ENCODE measurements at regions not wholly inside any gene's neighbourhood (a gene's known extent, or its start where the extent isn't known, plus 50 kb on each side); places are given as distances from the start of the nearest gene placed in this dataset.
A peak's percentile ranks its signal among the peaks of the same experiment; 100 is the strongest.

- no peaks in the 10 kb centered on the region for H3K36me3 Mint-ChIP-seq (ENCODE audit: insufficient read depth, unreplicated experiment)
Observed at GRCh38 chr16:22618842-22619241, 108.2 kb downstream of the NPIPB5 start.

GRCh38 chr16:22621586-22622155 is 111.0 kb downstream of the NPIPB5 start:
- intact Hi-C loops (cut with micrococcal nuclease): no loop called here
- no peak overlapping the region for H3K27ac Mint-ChIP-seq (ENCODE audit: low read depth, unreplicated experiment)
- DNase-seq (ENCODE audit: unreplicated experiment): no peak
- TF ChIP-seq CTCF (IDR thresholded peaks at IDR 0.05; ENCODE audit: unreplicated experiment): no peak
- BruUV-seq (replicated peaks): no TSS peak
- H3K4me1 Mint-ChIP-seq (ENCODE audit: insufficient read depth, unreplicated experiment): no peaks in the 10 kb centered on the region
- H3K4me3 Mint-ChIP-seq (ENCODE audit: unreplicated experiment): no peak overlapping the region
- ChIA-PET CTCF (interaction anchor here (0.7 to 1.3 kb wide), 2 partner anchors 13 to 278 kb away, joined by 3 to 4 read pairs; no protein-coding TSS in a partner anchor), POLR2A (no interaction called here)
- no peaks in the 10 kb centered on the region for H3K36me3 Mint-ChIP-seq (ENCODE audit: insufficient read depth, unreplicated experiment)
- no peaks in the 10 kb centered on the region for H3K9me3 Mint-ChIP-seq (ENCODE audit: unreplicated experiment)
- H3K27me3 Mint-ChIP-seq (ENCODE audit: insufficient read depth, unreplicated experiment): no peaks in the 10 kb centered on the region

More at GRCh38 chr16:22618842-22619241, 108.2 kb downstream of the NPIPB5 start:
- no peak for DNase-seq (ENCODE audit: unreplicated experiment)
- peaks cover 11% of the 10 kb centered on the region for H3K4me1 Mint-ChIP-seq (ENCODE audit: insufficient read depth, unreplicated experiment)
- no TSS peak for BruUV-seq (replicated peaks)
- intact Hi-C loops (cut with micrococcal nuclease): no loop called here
- ChIA-PET CTCF (interaction anchor here (0.6 kb wide), 1 partner anchor 30 kb away, joined by 3 read pairs; no protein-coding TSS in a partner anchor), POLR2A (interaction anchor here (1.4 kb wide), 1 partner anchor 20 kb away, joined by 4 read pairs; no protein-coding TSS in a partner anchor)
- H3K4me3 Mint-ChIP-seq (ENCODE audit: unreplicated experiment): no peak overlapping the region
- no peaks in the 10 kb centered on the region for H3K9me3 Mint-ChIP-seq (ENCODE audit: unreplicated experiment)
- H3K27ac Mint-ChIP-seq (ENCODE audit: low read depth, unreplicated experiment): no peak overlapping the region
- no peaks in the 10 kb centered on the region for H3K27me3 Mint-ChIP-seq (ENCODE audit: insufficient read depth, unreplicated experiment)
- no peak for TF ChIP-seq CTCF (IDR thresholded peaks at IDR 0.05; ENCODE audit: unreplicated experiment)

GRCh38 chr16:22622703-22623102 is 112.0 kb downstream of the NPIPB5 start:
- Mint-ChIP-seq H3K9me3 (ENCODE audit: unreplicated experiment) (no peaks in the 10 kb centered on the region), H3K27me3 (ENCODE audit: insufficient read depth, unreplicated experiment) (no peaks in the 10 kb centered on the region), H3K4me3 (ENCODE audit: unreplicated experiment) (no peak overlapping the region), H3K27ac (ENCODE audit: low read depth, unreplicated experiment) (no peak overlapping the region), H3K4me1 (ENCODE audit: insufficient read depth, unreplicated experiment) (no peaks in the 10 kb centered on the region), H3K36me3 (ENCODE audit: insufficient read depth, unreplicated experiment) (no peaks in the 10 kb centered on the region)
- intact Hi-C loops (cut with micrococcal nuclease): no loop called here
- TF ChIP-seq CTCF (IDR thresholded peaks at IDR 0.05; ENCODE audit: unreplicated experiment): no peak
- BruUV-seq (replicated peaks): no TSS peak
- POLR2A ChIA-PET: interaction anchor here (0.6 kb wide), 1 partner anchor 311 kb away, joined by 3 read pairs; no protein-coding TSS in a partner anchor
- CTCF ChIA-PET: no interaction called here
- no peak for DNase-seq (ENCODE audit: unreplicated experiment)

GRCh38 chr16:22623351-22623781 is 112.7 kb downstream of the NPIPB5 start:
- DNase-seq (ENCODE audit: unreplicated experiment): peak; percentile 22
- Mint-ChIP-seq H3K9me3 (ENCODE audit: unreplicated experiment) (no peaks in the 10 kb centered on the region), H3K27me3 (ENCODE audit: insufficient read depth, unreplicated experiment) (no peaks in the 10 kb centered on the region), H3K4me3 (ENCODE audit: unreplicated experiment) (no peak overlapping the region), H3K27ac (ENCODE audit: low read depth, unreplicated experiment) (no peak overlapping the region), H3K4me1 (ENCODE audit: insufficient read depth, unreplicated experiment) (no peaks in the 10 kb centered on the region), H3K36me3 (ENCODE audit: insufficient read depth, unreplicated experiment) (no peaks in the 10 kb centered on the region)
- POLR2A ChIA-PET: interaction anchor here (0.6 to 0.8 kb wide), 3 partner anchors 8 to 310 kb away, joined by 3 to 5 read pairs (median 3); no protein-coding TSS in a partner anchor
- CTCF ChIA-PET: interaction anchor here (1.3 kb wide), 1 partner anchor 18 kb away, joined by 3 read pairs; no protein-coding TSS in a partner anchor
- no peak for TF ChIP-seq CTCF (IDR thresholded peaks at IDR 0.05; ENCODE audit: unreplicated experiment)
- BruUV-seq (replicated peaks): no TSS peak
- intact Hi-C loops (cut with micrococcal nuclease): no loop called here

Data from MCF 10A (cell line).